Ovary (tissue), 3 donors: ENCODE measurements at regions not wholly inside any gene's neighbourhood (a gene's known extent, or its start where the extent isn't known, plus 50 kb on each side); places are given as distances from the start of the nearest gene placed in this dataset.

Experiments
- EP300 ChIP-seq: sonication (generic); formaldehyde crosslinking; IDR thresholded peaks from one replicate; pipeline ENCODE4 v1.6.1; 2017; ENCODE audit warnings: antibody characterized with exemption
- TF ChIP-seq, protein P1 (sequence below), 3 donors: fragments of 450-650 bp in 2 of 3; fragments of 200-600 bp in 1 of 3; IDR thresholded peaks; one replicate each; pipeline versions ENCODE4 v1.5.1 to v1.8.0; 2016 to 2022; ENCODE audit warnings: antibody characterized with exemption in 3 of 3, mild to moderate bottlenecking in 1 of 3
- donor health status: DM: no; HTN: no; CAD: no.

GRCh38 chr9:20117482-20117881 lies 328.6 kb upstream of the SLC24A2 start:
- TF ChIP-seq, protein P1, sequence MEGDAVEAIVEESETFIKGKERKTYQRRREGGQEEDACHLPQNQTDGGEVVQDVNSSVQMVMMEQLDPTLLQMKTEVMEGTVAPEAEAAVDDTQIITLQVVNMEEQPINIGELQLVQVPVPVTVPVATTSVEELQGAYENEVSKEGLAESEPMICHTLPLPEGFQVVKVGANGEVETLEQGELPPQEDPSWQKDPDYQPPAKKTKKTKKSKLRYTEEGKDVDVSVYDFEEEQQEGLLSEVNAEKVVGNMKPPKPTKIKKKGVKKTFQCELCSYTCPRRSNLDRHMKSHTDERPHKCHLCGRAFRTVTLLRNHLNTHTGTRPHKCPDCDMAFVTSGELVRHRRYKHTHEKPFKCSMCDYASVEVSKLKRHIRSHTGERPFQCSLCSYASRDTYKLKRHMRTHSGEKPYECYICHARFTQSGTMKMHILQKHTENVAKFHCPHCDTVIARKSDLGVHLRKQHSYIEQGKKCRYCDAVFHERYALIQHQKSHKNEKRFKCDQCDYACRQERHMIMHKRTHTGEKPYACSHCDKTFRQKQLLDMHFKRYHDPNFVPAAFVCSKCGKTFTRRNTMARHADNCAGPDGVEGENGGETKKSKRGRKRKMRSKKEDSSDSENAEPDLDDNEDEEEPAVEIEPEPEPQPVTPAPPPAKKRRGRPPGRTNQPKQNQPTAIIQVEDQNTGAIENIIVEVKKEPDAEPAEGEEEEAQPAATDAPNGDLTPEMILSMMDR (IDR thresholded peaks at IDR 0.05), result no peak
- TF ChIP-seq EP300, result no peak
